CD4-positive, alpha-beta T cell (primary cell): ENCODE measurements at regions not wholly inside any gene's neighbourhood (a gene's known extent, or its start where the extent isn't known, plus 50 kb on each side); places are given as distances from the start of the nearest gene placed in this dataset.

Source experiments
- ATAC-seq: fragments of 200-7000 bp; cut with Tn5 transposase; one replicate; pipeline ENCODE4 v1.10.0; 2022; ENCODE audit warnings: mild to moderate bottlenecking; ENCODE audit not compliant: poor library complexity
- CTCF ChIA-PET: fragments of 350-600 bp; sonication (Branson Sonifier 250); formaldehyde crosslinking; loops from one replicate; lab custom pipeline; 2021; ENCODE audit warnings: antibody characterized with exemption, inconsistent platforms; lab: Charles Lee
- POLR2A ChIA-PET: fragments of 350-600 bp; sonication (Branson Sonifier 250); formaldehyde crosslinking; loops from one replicate; lab custom pipeline; 2021; ENCODE audit warnings: antibody characterized with exemption, inconsistent platforms; lab: Charles Lee
- DNase-seq, 14 experiments: peaks; one replicate each; pipeline ENCODE4 v3.0.0-alpha.2; 2013 to 2020; ENCODE audit warnings: mixed read lengths in 2 of 14
- H3K27ac ChIP-seq, 2 donors: one replicate each; pipeline versions ENCODE4 v1.5.1 to v1.7.0; 2013; ENCODE audit warnings: low read length in 2 of 2, low read depth in 1 of 2, mild to moderate bottlenecking in 1 of 2
- H3K27me3 ChIP-seq, 2 experiments: 1 replicate in 1 of 2; 2 replicates in 1 of 2; pipeline versions ENCODE4 v1.6.1 to v1.7.0; 2013; ENCODE audit warnings: low read length in 2 of 2, control low read depth in 1 of 2, mild to moderate bottlenecking in 1 of 2, moderate library complexity in 1 of 2; ENCODE audit not compliant: insufficient read depth in 2 of 2, control insufficient read depth in 1 of 2
- H3K36me3 ChIP-seq: one replicate; pipeline ENCODE4 v1.6.1; 2013; ENCODE audit warnings: low read length, control low read depth; ENCODE audit not compliant: insufficient read depth
- H3K4me1 ChIP-seq: one replicate; pipeline ENCODE4 v1.6.1; 2013; ENCODE audit warnings: low read length, control low read depth; ENCODE audit not compliant: insufficient read depth
- H3K4me3 ChIP-seq: one replicate; pipeline ENCODE4 v1.5.1; 2013; ENCODE audit warnings: mild to moderate bottlenecking, low read length, moderate library complexity
- H3K9me3 ChIP-seq, 2 experiments: 1 replicate in 1 of 2; 2 replicates in 1 of 2; pipeline versions ENCODE4 v1.6.1 to v1.7.0; 2013; ENCODE audit warnings: low read length in 2 of 2, mild to moderate bottlenecking in 2 of 2, control low read depth in 1 of 2, moderate library complexity in 1 of 2; ENCODE audit not compliant: control insufficient read depth in 1 of 2, insufficient read depth in 1 of 2
- H3K27ac Mint-ChIP-seq: one replicate; pipeline ENCODE4 v1.8.0; 2020; ENCODE audit warnings: mixed read lengths
- H3K27me3 Mint-ChIP-seq: one replicate; pipeline ENCODE4 v1.8.0; 2021; ENCODE audit warnings: mixed read lengths
- H3K36me3 Mint-ChIP-seq: one replicate; pipeline ENCODE4 v1.8.0; 2021; ENCODE audit warnings: low read depth, mixed read lengths
- H3K4me1 Mint-ChIP-seq: one replicate; pipeline ENCODE4 v1.8.0; 2021; ENCODE audit warnings: low read depth, mixed read lengths
- H3K4me3 Mint-ChIP-seq: one replicate; pipeline ENCODE4 v1.8.0; 2020; ENCODE audit warnings: mild to moderate bottlenecking, mixed read lengths
- H3K9me3 Mint-ChIP-seq: one replicate; pipeline ENCODE4 v1.8.0; 2020; ENCODE audit warnings: mixed read lengths
- CTCF ChIP-seq: fragments of 200-600 bp; IDR thresholded peaks from one replicate; pipeline ENCODE4 v1.8.0; 2022; ENCODE audit warnings: antibody characterized with exemption, mild to moderate bottlenecking
- intact Hi-C, 2 experiments: fragments of 100-400 bp; cut with DNase I in 1 of 2; cut with micrococcal nuclease in 1 of 2; formaldehyde crosslinking; loops; one replicate each; pipeline versions ENCODE4 v1.15.1 to v1.9.0; 2023 to 2025; cut with DNase I, micrococcal nuclease

GRCh38 chr18:22681908-22682307 lies 251.2 kb upstream of the RBBP8 start:
- no peak for TF ChIP-seq CTCF
- no peaks in the 10 kb centered on the region for H3K9me3 Mint-ChIP-seq
- CTCF ChIA-PET, result no interaction called here

GRCh38 chr18:22682720-22683119 lies 250.4 kb upstream of the RBBP8 start:
- H3K27ac ChIP-seq, result no peak overlapping the region
- peaks cover 16% of the 10 kb centered on the region for H3K27me3 Mint-ChIP-seq
- H3K4me1 ChIP-seq, result no peaks in the 10 kb centered on the region
- H3K27me3 ChIP-seq, result peaks cover 0 to 8% of the 10 kb centered on the region in 2 experiments
- intact Hi-C loops, result no loop called here
- no peaks in the 10 kb centered on the region for H3K36me3 ChIP-seq
- DNase-seq (no peak), ATAC-seq (no peak)
- TF ChIP-seq CTCF, result no peak
- H3K36me3 Mint-ChIP-seq, result no peaks in the 10 kb centered on the region
- ChIA-PET POLR2A (no interaction called here), CTCF (no interaction called here)
- H3K9me3 Mint-ChIP-seq, result no peaks in the 10 kb centered on the region
- H3K27ac Mint-ChIP-seq, result no peak overlapping the region
- H3K4me3 Mint-ChIP-seq, result no peak overlapping the region
- H3K4me3 ChIP-seq, result no peak overlapping the region
- H3K4me1 Mint-ChIP-seq, result no peaks in the 10 kb centered on the region
- peaks cover 0 to 5% of the 10 kb centered on the region in 2 experiments for H3K9me3 ChIP-seq

More at GRCh38 chr18:22681908-22682307, 251.2 kb upstream of the RBBP8 start:
- DNase-seq, result no peak
- intact Hi-C loops, result no loop called here
- H3K4me1 ChIP-seq, result no peaks in the 10 kb centered on the region
- Mint-ChIP-seq H3K36me3 (no peaks in the 10 kb centered on the region), H3K27me3 (peaks cover 11% of the 10 kb centered on the region), H3K4me1 (no peaks in the 10 kb centered on the region), H3K4me3 (no peak overlapping the region), H3K27ac (no peak overlapping the region)
- no peaks in the 10 kb centered on the region for H3K9me3 ChIP-seq
- POLR2A ChIA-PET, result no interaction called here
- peaks cover 0 to 8% of the 10 kb centered on the region in 2 experiments for H3K27me3 ChIP-seq
- no peaks in the 10 kb centered on the region for H3K36me3 ChIP-seq
- no peak overlapping the region for H3K27ac ChIP-seq
- H3K4me3 ChIP-seq, result no peak overlapping the region
- ATAC-seq, result no peak

- peaks cover 0 to 9% of the 10 kb centered on the region in 2 experiments for H3K9me3 ChIP-seq
- H3K36me3 Mint-ChIP-seq, result no peaks in the 10 kb centered on the region
- no peaks in the 10 kb centered on the region for H3K9me3 Mint-ChIP-seq
- H3K4me3 Mint-ChIP-seq, result no peak overlapping the region
- no peaks in the 10 kb centered on the region for H3K4me1 ChIP-seq
- no peak for TF ChIP-seq CTCF
- ChIA-PET CTCF (no interaction called here), POLR2A (no interaction called here)
- no peaks in the 10 kb centered on the region for H3K36me3 ChIP-seq
- no peak overlapping the region for H3K27ac Mint-ChIP-seq
- no peak overlapping the region for H3K27ac ChIP-seq
- no peaks in the 10 kb centered on the region for H3K4me1 Mint-ChIP-seq
- peaks cover 16% of the 10 kb centered on the region for H3K27me3 Mint-ChIP-seq
- DNase-seq, result no peak
- peaks cover 0 to 8% of the 10 kb centered on the region in 2 experiments for H3K27me3 ChIP-seq
- intact Hi-C loops, result no loop called here
- ATAC-seq, result no peak
- H3K4me3 ChIP-seq, result no peak overlapping the region
Observed at GRCh38 chr18:22683196-22683676, 249.9 kb upstream of the RBBP8 start.
